ENCODE measurements at regions not wholly inside any gene's neighbourhood (a gene's known extent, or its start where the extent isn't known, plus 50 kb on each side); places are given as distances from the start of the nearest gene placed in this dataset.

DNA sequence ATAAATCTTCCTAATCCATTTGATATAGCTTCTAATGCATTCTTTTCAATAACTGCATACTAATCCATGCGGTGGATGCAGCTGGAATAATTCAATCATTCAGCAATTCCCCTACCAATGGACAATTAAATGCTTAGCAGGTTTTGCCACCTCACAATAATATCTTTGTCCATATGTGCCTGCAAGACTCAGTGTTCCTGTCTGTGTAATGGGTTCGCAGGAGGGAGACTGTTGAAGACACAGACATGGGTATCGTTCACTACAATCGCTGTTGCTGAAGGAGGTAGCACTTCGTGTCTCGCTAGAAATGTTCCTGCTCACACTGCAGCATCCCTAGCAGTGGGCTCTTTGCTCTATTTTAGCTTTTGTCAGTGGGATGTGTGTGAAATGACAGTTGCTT, 214.4 kb downstream of the MED10 start:
- no peak for DNase-seq (ENCODE audit: low read depth, low spot score)
- ChIA-PET POLR2A (no interaction called here), CTCF (no interaction called here)
- TF ChIP-seq, protein P1, sequence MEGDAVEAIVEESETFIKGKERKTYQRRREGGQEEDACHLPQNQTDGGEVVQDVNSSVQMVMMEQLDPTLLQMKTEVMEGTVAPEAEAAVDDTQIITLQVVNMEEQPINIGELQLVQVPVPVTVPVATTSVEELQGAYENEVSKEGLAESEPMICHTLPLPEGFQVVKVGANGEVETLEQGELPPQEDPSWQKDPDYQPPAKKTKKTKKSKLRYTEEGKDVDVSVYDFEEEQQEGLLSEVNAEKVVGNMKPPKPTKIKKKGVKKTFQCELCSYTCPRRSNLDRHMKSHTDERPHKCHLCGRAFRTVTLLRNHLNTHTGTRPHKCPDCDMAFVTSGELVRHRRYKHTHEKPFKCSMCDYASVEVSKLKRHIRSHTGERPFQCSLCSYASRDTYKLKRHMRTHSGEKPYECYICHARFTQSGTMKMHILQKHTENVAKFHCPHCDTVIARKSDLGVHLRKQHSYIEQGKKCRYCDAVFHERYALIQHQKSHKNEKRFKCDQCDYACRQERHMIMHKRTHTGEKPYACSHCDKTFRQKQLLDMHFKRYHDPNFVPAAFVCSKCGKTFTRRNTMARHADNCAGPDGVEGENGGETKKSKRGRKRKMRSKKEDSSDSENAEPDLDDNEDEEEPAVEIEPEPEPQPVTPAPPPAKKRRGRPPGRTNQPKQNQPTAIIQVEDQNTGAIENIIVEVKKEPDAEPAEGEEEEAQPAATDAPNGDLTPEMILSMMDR (IDR thresholded peaks at IDR 0.05; ENCODE audit: insufficient read depth, low read length, missing control alignments), result no peak
- no peak overlapping the region for H3K4me3 ChIP-seq (ENCODE audit: low read depth, low read length)

DNA sequence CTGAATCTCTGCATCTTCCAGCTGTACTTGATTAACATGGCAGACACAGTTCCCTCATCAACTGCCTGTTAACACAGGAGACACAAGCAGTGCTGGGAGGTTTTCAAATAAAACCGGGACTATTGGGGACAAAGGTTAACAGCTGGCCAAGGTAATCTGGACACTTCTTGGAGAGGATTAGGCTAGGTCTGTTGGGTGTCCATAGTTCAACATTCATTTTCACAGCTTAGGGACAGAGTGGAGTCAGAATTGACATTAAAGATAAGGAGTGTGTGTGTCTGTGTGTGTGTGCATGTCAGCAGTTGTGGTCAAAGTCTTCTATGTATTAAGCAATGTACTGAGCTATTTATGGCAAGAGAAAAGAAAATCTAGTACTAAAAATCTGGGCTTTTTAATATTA, 216.2 kb downstream of the MED10 start:
- ChIA-PET POLR2A (no interaction called here), CTCF (no interaction called here)
- TF ChIP-seq, protein P1 (IDR thresholded peaks at IDR 0.05; ENCODE audit: insufficient read depth, low read length, missing control alignments), result no peak
- DNase-seq (ENCODE audit: low read depth, low spot score), result no peak
- H3K4me3 ChIP-seq (ENCODE audit: low read depth, low read length), result no peak overlapping the region

DNA sequence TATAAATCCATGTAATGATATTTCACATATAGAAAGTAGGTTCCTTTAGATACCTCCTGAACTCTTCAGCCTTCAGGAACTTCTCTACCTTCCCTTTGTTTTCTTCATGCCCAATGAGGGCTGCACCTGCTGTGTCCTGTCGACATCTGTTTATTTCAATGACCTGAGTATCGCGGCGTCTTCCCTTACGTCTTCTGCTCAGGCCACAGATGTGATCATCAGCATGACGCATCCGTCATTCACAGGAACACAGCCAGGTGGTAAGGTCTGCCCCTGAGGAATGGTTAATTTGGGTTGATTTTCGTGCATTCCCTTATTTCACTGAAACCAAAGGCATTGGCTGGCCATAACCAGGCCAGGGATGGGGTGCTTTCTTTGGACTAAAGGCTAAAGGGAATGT, 217.1 kb downstream of the MED10 start:
- DNase-seq (ENCODE audit: low read depth, low spot score), result no peak

DNA sequence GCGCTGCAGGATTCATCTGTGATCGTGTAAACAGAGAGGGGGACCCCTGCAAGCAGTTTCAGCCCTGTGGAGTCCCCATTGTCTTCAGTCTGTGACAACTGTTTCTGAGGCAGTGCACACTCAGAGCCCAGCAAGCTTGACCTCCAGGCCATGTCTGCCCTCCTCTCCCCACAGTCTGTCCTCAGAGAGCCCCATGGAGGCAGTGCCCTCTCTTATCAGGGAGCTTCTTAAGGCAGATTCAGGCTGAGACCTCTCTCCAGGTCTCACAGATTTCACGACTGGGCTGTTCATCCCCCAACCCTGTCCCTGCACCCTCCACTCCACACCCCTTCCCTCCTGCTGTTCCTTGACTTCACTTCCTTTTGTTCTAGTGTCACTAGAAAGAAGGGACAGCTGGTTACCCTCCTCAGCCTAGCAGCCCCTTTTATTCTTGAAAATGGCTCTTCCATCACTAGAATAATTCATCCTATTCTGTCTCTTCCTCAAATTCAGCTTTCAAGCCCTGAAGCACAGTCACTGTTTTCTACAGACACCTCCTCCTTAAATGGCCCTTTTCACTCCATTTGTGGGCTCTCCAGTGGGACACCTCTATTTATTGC, 218.4 kb downstream of the MED10 start:
- POLR2A ChIA-PET, result no interaction called here
- TF ChIP-seq, protein P1 (IDR thresholded peaks at IDR 0.05; ENCODE audit: insufficient read depth, low read length, missing control alignments), result no peak
- no peak for DNase-seq (ENCODE audit: low read depth, low spot score)
- H3K4me3 ChIP-seq (ENCODE audit: low read depth, low read length), result no peak overlapping the region
- CTCF ChIA-PET, result no interaction called here

More for the DNA sequence above, 217.1 kb downstream of the MED10 start:
- no peak overlapping the region for H3K4me3 ChIP-seq (ENCODE audit: low read depth, low read length)
- TF ChIP-seq, protein P1 (IDR thresholded peaks at IDR 0.05; ENCODE audit: insufficient read depth, low read length, missing control alignments), result no peak
- ChIA-PET CTCF (no interaction called here), POLR2A (no interaction called here)

DNA sequence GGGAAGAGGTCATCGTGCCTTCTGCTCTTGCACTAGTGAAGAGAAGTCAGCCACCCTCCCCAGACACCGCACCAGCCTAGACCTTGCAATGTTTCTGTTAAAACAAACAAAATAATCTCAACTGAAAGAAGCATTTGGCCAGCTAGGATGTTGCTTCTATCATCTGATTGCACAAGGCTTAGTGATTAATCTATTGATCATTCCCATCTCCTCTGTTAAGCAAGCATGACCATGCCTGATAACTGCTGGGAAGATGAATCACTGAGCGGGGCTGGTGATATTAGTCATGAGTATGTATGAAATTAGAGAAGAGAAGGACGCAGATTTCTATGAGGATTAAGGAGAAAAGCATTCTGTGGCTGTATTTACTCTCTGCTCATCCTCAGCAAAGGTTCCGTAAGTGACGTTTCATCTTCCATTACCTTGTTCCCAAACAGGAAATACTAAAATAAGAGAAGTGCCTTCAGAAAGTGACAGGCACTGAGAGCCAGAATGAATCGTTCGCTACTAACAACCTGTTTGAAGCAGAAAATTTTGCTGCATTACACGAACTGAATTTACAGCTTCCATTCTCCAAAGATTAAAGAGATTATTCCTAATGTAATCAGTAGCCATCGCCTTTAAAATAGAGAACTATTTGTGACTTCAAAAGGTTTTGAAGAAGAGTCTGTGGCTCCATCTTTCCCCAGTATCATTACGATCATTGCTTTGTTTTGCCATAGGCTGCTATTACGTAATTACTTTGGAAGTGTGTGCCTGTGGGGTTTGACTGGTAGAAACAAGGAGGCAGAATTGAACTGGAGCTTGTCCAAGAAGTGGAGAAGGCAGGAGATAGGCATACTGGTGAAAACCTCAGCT, 219.1 kb downstream of the MED10 start:
- no peak overlapping the region for H3K4me3 ChIP-seq (ENCODE audit: low read depth, low read length)
- ChIA-PET CTCF (no interaction called here), POLR2A (no interaction called here)
- DNase-seq (ENCODE audit: low read depth, low spot score), result peak; percentile 80
- TF ChIP-seq, protein P1 (IDR thresholded peaks at IDR 0.05; ENCODE audit: insufficient read depth, low read length, missing control alignments), result no peak

DNA sequence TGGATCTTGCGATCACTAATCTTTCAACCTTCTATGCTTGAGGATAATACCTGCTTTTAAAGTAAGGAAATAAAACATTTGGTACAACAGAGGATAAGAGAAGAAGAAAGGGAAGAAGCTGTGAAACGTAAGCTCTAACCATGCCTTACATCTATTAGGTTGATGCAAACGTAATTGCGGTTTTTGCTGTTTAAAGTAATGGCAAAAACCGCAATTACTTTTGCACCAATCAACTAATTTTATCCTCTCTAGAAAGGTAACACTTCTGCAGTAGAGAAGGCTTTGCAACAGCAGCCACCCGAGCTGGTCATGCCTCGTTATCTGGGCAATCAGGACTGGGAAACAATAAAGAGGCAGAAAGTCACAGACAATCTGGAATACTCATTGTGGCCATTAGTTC, 224.1 kb downstream of the MED10 start:
- CTCF ChIA-PET, result no interaction called here
- H3K4me3 ChIP-seq (ENCODE audit: low read depth, low read length), result no peak overlapping the region
- POLR2A ChIA-PET, result no interaction called here
- TF ChIP-seq, protein P1 (IDR thresholded peaks at IDR 0.05; ENCODE audit: insufficient read depth, low read length, missing control alignments), result no peak
- no peak for DNase-seq (ENCODE audit: low read depth, low spot score)

Data from AG04449 (cell line).